BJ (cell line): ENCODE measurements at regions not wholly inside any gene's neighbourhood (a gene's known extent, or its start where the extent isn't known, plus 50 kb on each side); places are given as distances from the start of the nearest gene placed in this dataset.

Experiments used
- CTCF ChIA-PET: fragments of 350-600 bp; formaldehyde crosslinking; extraction: SDS; loops from one replicate; lab custom pipeline; 2021; ENCODE audit warnings: antibody characterized with exemption, inconsistent platforms; lab: Yijun Ruan, JAX
- POLR2A ChIA-PET: fragments of 300-600 bp; sonication (Branson Sonifier 250); formaldehyde crosslinking; extraction: SDS; loops from one replicate; lab custom pipeline; 2021; ENCODE audit warnings: antibody characterized with exemption; lab: Charles Lee
- DNase-seq: peaks from one replicate; pipeline ENCODE4 v3.0.0-alpha.2; 2011; ENCODE audit warnings: low read depth
- H3K27me3 ChIP-seq: 2 replicates; pipeline ENCODE4 v1.6.0; 2011; ENCODE audit warnings: low read length; ENCODE audit not compliant: control insufficient read depth, insufficient read depth
- H3K36me3 ChIP-seq: 2 replicates; pipeline ENCODE4 v1.5.1; 2011; ENCODE audit warnings: low read length; ENCODE audit not compliant: control insufficient read depth, insufficient read depth
- H3K4me3 ChIP-seq: 2 replicates; pipeline ENCODE4 v1.5.1; 2011; ENCODE audit warnings: low read depth, mild to moderate bottlenecking, control low read depth, low read length
- TF ChIP-seq, protein P1 (sequence below): IDR thresholded peaks from 2 replicates; pipeline ENCODE4 v1.5.1; 2011; ENCODE audit warnings: low read depth, mild to moderate bottlenecking, control low read depth, inconsistent platforms, low read length, moderate library complexity; ENCODE audit not compliant: insufficient read depth

DNA sequence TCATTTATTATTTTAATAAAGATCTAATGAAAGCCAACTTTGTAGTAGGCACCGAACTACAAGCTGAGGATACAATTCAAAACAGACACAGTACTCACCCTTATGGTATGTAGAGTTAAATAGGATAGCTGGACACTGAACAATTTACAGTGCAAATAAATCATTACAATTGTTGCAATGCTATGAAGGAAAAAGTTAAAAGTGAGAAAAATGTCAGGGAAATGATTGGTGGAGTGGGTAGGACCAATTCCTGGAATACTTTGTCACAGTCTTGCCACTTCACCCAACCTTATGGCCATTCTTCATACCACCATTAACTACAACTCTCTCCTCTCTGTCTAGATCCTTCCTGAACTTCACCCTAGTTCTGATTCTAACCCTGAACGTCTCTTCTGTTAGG lies 70.1 kb upstream of the CCSER1 start:
- DNase-seq: no peak
- Histone ChIP-seq H3K36me3 (no peaks in the 10 kb centered on the region), H3K4me3 (no peak overlapping the region), H3K27me3 (no peaks in the 10 kb centered on the region)
- CTCF ChIA-PET: no interaction called here
- TF ChIP-seq, protein P1, sequence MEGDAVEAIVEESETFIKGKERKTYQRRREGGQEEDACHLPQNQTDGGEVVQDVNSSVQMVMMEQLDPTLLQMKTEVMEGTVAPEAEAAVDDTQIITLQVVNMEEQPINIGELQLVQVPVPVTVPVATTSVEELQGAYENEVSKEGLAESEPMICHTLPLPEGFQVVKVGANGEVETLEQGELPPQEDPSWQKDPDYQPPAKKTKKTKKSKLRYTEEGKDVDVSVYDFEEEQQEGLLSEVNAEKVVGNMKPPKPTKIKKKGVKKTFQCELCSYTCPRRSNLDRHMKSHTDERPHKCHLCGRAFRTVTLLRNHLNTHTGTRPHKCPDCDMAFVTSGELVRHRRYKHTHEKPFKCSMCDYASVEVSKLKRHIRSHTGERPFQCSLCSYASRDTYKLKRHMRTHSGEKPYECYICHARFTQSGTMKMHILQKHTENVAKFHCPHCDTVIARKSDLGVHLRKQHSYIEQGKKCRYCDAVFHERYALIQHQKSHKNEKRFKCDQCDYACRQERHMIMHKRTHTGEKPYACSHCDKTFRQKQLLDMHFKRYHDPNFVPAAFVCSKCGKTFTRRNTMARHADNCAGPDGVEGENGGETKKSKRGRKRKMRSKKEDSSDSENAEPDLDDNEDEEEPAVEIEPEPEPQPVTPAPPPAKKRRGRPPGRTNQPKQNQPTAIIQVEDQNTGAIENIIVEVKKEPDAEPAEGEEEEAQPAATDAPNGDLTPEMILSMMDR: no peak
- POLR2A ChIA-PET: no interaction called here

DNA sequence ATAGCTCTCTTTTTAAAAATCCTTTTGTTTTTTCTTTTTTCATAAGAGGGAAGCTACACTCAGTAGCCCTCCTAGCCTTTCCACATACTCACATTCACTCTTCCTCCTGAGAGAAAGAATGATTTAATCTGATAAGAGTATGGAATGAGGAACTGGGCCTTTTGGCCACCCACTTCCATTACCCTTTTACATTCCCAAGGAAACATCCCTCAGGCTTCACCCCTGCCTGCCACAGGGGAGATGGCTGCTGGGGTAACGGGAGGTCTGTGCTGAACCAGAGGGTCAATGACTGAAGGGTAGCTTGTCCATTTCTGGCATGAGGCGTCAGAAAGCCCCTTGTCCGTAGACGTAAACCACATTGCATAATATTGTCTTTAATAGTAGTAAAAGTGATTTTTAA lies 67.2 kb upstream of the CCSER1 start:
- H3K4me3 ChIP-seq: no peak overlapping the region
- DNase-seq: no peak
- TF ChIP-seq, protein P1: no peak
- POLR2A ChIA-PET: no interaction called here
- CTCF ChIA-PET: no interaction called here
- no peaks in the 10 kb centered on the region for H3K27me3 ChIP-seq
- no peaks in the 10 kb centered on the region for H3K36me3 ChIP-seq

DNA sequence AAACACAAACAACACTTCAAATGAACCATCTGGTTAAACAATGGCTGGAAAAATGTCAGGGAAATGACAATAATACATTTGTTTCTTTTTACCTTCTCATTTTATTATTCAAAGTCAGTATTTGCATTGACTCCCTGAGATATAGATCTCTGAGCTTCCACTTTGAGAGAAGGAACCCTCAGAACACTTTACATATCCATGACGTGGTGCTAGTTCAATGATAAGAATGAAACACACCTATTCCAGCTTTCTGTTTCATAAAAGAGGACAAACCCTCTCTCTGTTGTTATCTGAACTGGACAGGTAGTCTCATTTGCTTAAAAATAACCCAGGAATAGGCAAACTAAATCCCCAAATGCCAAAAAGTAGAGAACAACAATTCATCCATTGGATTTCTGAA lies 65.3 kb upstream of the CCSER1 start:
- Histone ChIP-seq H3K27me3 (no peaks in the 10 kb centered on the region), H3K36me3 (no peaks in the 10 kb centered on the region), H3K4me3 (no peak overlapping the region)
- TF ChIP-seq, protein P1: no peak
- ChIA-PET CTCF (no interaction called here), POLR2A (no interaction called here)
- DNase-seq: no peak

DNA sequence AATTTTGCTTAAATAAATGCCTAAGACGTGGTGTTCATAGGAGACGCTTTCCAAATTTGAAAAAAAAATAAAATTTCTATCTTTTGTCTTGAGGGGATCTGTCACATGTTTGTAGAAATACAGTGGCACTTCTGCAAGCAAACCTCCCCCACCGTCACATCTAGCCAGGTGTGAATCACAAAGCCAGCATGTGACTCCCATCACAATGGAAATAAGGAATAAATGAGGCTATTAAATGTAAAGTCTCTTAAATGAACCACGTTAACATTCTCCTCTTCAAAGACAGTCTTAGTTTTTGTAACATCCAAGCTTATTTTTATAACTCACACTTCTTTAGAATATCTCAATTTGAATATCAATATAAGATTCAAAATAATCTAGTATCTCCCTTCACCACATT lies 63.0 kb upstream of the CCSER1 start:
- CTCF ChIA-PET: no interaction called here
- H3K27me3 ChIP-seq: no peaks in the 10 kb centered on the region
- POLR2A ChIA-PET: no interaction called here

DNA sequence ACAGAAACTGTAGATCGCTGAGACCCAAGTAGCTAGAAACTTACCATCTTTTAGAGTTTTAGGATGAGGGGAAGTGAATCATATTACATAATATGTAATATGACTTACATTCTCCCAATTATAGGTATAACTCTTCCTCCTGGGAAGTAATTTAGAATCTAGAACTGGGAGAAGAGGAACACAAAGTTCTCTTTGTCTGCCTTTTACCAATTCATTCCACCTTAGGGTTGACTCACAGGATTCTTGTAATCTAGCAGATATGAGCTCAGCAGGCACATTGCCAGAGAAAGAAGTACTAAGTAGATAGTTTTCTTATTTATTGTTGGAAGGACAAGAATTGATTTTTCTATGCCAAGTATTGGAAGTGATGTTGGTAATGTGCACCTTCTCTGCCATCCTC lies 58.0 kb upstream of the CCSER1 start:
- ChIA-PET POLR2A (no interaction called here), CTCF (no interaction called here)

More for the DNA sequence above, 63.0 kb upstream of the CCSER1 start:
- no peak for DNase-seq
- Histone ChIP-seq H3K4me3 (no peak overlapping the region), H3K36me3 (no peaks in the 10 kb centered on the region)
- TF ChIP-seq, protein P1: no peak

More for the DNA sequence above, 58.0 kb upstream of the CCSER1 start:
- Histone ChIP-seq H3K4me3 (no peak overlapping the region), H3K36me3 (no peaks in the 10 kb centered on the region), H3K27me3 (no peaks in the 10 kb centered on the region)
- no peak for DNase-seq
- TF ChIP-seq, protein P1: no peak
